ENCODE measurements at regions not wholly inside any gene's neighbourhood (a gene's known extent, or its start where the extent isn't known, plus 50 kb on each side); places are given as distances from the start of the nearest gene placed in this dataset.
A peak's percentile ranks its signal among the peaks of the same experiment; 100 is the strongest.
"Not testable (repeated sequence)": the region's sequence is repeated elsewhere in the genome, so short reads cannot be mapped to it uniquely, and the experiment has no call there.

GRCh38 chr1:29945426-29945825 lies 709.1 kb downstream of the PTPRU start:
- no peak for DNase-seq

- DNase-seq, result no peak
These were observed 708.1 kb downstream of the PTPRU start for GRCh38 chr1:29944253-29944905.

GRCh38 chr1:29943034-29943433 lies 706.7 kb downstream of the PTPRU start:
- no peak for DNase-seq

GRCh38 chr1:29939079-29939478 lies 702.8 kb downstream of the PTPRU start:
- peak; percentile 58 for DNase-seq

GRCh38 chr1:29937356-29937755 lies 701.0 kb downstream of the PTPRU start:
- no peak for DNase-seq

- no peak for DNase-seq
These were observed 699.8 kb downstream of the PTPRU start for GRCh38 chr1:29936031-29936544.

- DNase-seq, result no peak
These were observed 698.0 kb downstream of the PTPRU start for GRCh38 chr1:29934255-29934772.

GRCh38 chr1:29933067-29933466 lies 696.7 kb downstream of the PTPRU start:
- peak; percentile 98 for DNase-seq

- DNase-seq, result no peak
These were observed 696.3 kb downstream of the PTPRU start for GRCh38 chr1:29932626-29933025.

GRCh38 chr1:29931477-29932175 lies 695.3 kb downstream of the PTPRU start:
- no peak for DNase-seq

- no peak for DNase-seq
These were observed 688.7 kb downstream of the PTPRU start for GRCh38 chr1:29925058-29925457.

GRCh38 chr1:29924017-29924431 lies 687.7 kb downstream of the PTPRU start:
- DNase-seq, result peak; percentile 87

GRCh38 chr1:29921741-29922140 lies 685.4 kb downstream of the PTPRU start:
- no peak for DNase-seq

- no peak for DNase-seq
These were observed 684.5 kb downstream of the PTPRU start for GRCh38 chr1:29920784-29921183.

GRCh38 chr1:29920316-29920715 lies 684.0 kb downstream of the PTPRU start:
- DNase-seq, result no peak

GRCh38 chr1:29919041-29919440 lies 682.7 kb downstream of the PTPRU start:
- DNase-seq, result not testable (repeated sequence)

GRCh38 chr1:29916656-29917369 lies 680.5 kb downstream of the PTPRU start:
- no peak for DNase-seq

GRCh38 chr1:29914936-29915335 lies 678.6 kb downstream of the PTPRU start:
- no peak for DNase-seq

GRCh38 chr1:29912425-29912824 lies 676.1 kb downstream of the PTPRU start:
- no peak for DNase-seq

GRCh38 chr1:29909962-29910361 lies 673.6 kb downstream of the PTPRU start:
- no peak for DNase-seq

- DNase-seq, result no peak
These were observed 671.3 kb downstream of the PTPRU start for GRCh38 chr1:29907596-29907995.

GRCh38 chr1:29906927-29907326 lies 670.6 kb downstream of the PTPRU start:
- no peak for DNase-seq

GRCh38 chr1:29903548-29904166 lies 667.3 kb downstream of the PTPRU start:
- no peak for DNase-seq

Data from DMS153 (cell line).